ENCODE measurements at regions not wholly inside any gene's neighbourhood (a gene's known extent, or its start where the extent isn't known, plus 50 kb on each side); places are given as distances from the start of the nearest gene placed in this dataset.

GRCh38 chr6:186340-186965 is 105.8 kb upstream of the DUSP22 start:
- H3K9me3 Mint-ChIP-seq = no peaks in the 10 kb centered on the region
- peaks cover 3% of the 10 kb centered on the region for H3K27me3 Mint-ChIP-seq (ENCODE audit: insufficient read depth)
- H3K27ac Mint-ChIP-seq = no peak overlapping the region
- intact Hi-C loops (cut with micrococcal nuclease) = no loop called here
- H3K36me3 Mint-ChIP-seq (ENCODE audit: low read depth) = no peaks in the 10 kb centered on the region
- no peak overlapping the region for H3K4me3 Mint-ChIP-seq
- no peak for DNase-seq (ENCODE audit: low spot score)
- H3K4me1 Mint-ChIP-seq (ENCODE audit: low read depth) = peaks cover 47% of the 10 kb centered on the region

- H3K27me3 Mint-ChIP-seq (ENCODE audit: insufficient read depth) = peaks cover 3% of the 10 kb centered on the region
- H3K4me1 Mint-ChIP-seq (ENCODE audit: low read depth) = peaks cover 47% of the 10 kb centered on the region
- no peak for DNase-seq (ENCODE audit: low spot score)
- no peak overlapping the region for H3K4me3 Mint-ChIP-seq
- no peaks in the 10 kb centered on the region for H3K9me3 Mint-ChIP-seq
- no peak overlapping the region for H3K27ac Mint-ChIP-seq
- intact Hi-C loops (cut with micrococcal nuclease) = no loop called here
- no peaks in the 10 kb centered on the region for H3K36me3 Mint-ChIP-seq (ENCODE audit: low read depth)
Observed at GRCh38 chr6:187210-187861, 105.0 kb upstream of the DUSP22 start.

GRCh38 chr6:188821-189655 is 103.2 kb upstream of the DUSP22 start:
- H3K4me3 Mint-ChIP-seq = peak overlapping the region; percentile 48
- no peaks in the 10 kb centered on the region for H3K9me3 Mint-ChIP-seq
- peaks cover 52% of the 10 kb centered on the region for H3K4me1 Mint-ChIP-seq (ENCODE audit: low read depth)
- peak overlapping the region; percentile 76 for H3K27ac Mint-ChIP-seq
- no peaks in the 10 kb centered on the region for H3K36me3 Mint-ChIP-seq (ENCODE audit: low read depth)
- H3K27me3 Mint-ChIP-seq (ENCODE audit: insufficient read depth) = peaks cover 3% of the 10 kb centered on the region
- intact Hi-C loops (cut with micrococcal nuclease) = loop anchor here (1.0 to 2.0 kb wide), 17 partner anchors 20 to 1208 kb away; partner anchors contain the start of gene DUSP22
- DNase-seq (ENCODE audit: low spot score) = peak; percentile 77

GRCh38 chr6:189676-190075 is 102.6 kb upstream of the DUSP22 start:
- Mint-ChIP-seq H3K4me3 (peak overlapping the region; percentile 64), H3K27me3 (ENCODE audit: insufficient read depth) (no peaks in the 10 kb centered on the region)

GRCh38 chr6:190596-191395 is 101.5 kb upstream of the DUSP22 start:
- DNase-seq (ENCODE audit: low spot score) = no peak
- intact Hi-C loops (cut with micrococcal nuclease) = no loop called here

More at GRCh38 chr6:189676-190075, 102.6 kb upstream of the DUSP22 start:
- no peaks in the 10 kb centered on the region for H3K36me3 Mint-ChIP-seq (ENCODE audit: low read depth)
- H3K27ac Mint-ChIP-seq = peak overlapping the region; percentile 76
- no peaks in the 10 kb centered on the region for H3K9me3 Mint-ChIP-seq
- peaks cover 53% of the 10 kb centered on the region for H3K4me1 Mint-ChIP-seq (ENCODE audit: low read depth)
- no peak for DNase-seq (ENCODE audit: low spot score)
- intact Hi-C loops (cut with micrococcal nuclease) = loop anchor here (1.0 to 2.0 kb wide), 17 partner anchors 20 to 1207 kb away; partner anchors contain the start of gene DUSP22

GRCh38 chr6:191487-192312 is 100.6 kb upstream of the DUSP22 start:
- no peak for DNase-seq (ENCODE audit: low spot score)
- no peaks in the 10 kb centered on the region for H3K9me3 Mint-ChIP-seq
- intact Hi-C loops (cut with micrococcal nuclease) = no loop called here
- peaks cover 3% of the 10 kb centered on the region for H3K27me3 Mint-ChIP-seq (ENCODE audit: insufficient read depth)
- H3K4me1 Mint-ChIP-seq (ENCODE audit: low read depth) = peaks cover 73% of the 10 kb centered on the region
- H3K4me3 Mint-ChIP-seq = no peak overlapping the region
- peaks cover 5% of the 10 kb centered on the region for H3K36me3 Mint-ChIP-seq (ENCODE audit: low read depth)
- H3K27ac Mint-ChIP-seq = no peak overlapping the region

More at GRCh38 chr6:190596-191395, 101.5 kb upstream of the DUSP22 start:
- Mint-ChIP-seq H3K4me1 (ENCODE audit: low read depth) (peaks cover 64% of the 10 kb centered on the region), H3K4me3 (no peak overlapping the region), H3K27ac (peak overlapping the region; percentile 19), H3K36me3 (ENCODE audit: low read depth) (no peaks in the 10 kb centered on the region), H3K27me3 (ENCODE audit: insufficient read depth) (no peaks in the 10 kb centered on the region), H3K9me3 (no peaks in the 10 kb centered on the region)

GRCh38 chr6:192313-192664 is 100.0 kb upstream of the DUSP22 start:
- H3K4me1 Mint-ChIP-seq (ENCODE audit: low read depth) = peaks cover 75% of the 10 kb centered on the region
- H3K36me3 Mint-ChIP-seq (ENCODE audit: low read depth) = peaks cover 5% of the 10 kb centered on the region
- no peaks in the 10 kb centered on the region for H3K9me3 Mint-ChIP-seq
- no peak overlapping the region for H3K27ac Mint-ChIP-seq
- H3K4me3 Mint-ChIP-seq = no peak overlapping the region
- H3K27me3 Mint-ChIP-seq (ENCODE audit: insufficient read depth) = peaks cover 3% of the 10 kb centered on the region
- DNase-seq (ENCODE audit: low spot score) = no peak
- intact Hi-C loops (cut with micrococcal nuclease) = no loop called here

- peak overlapping the region; percentile 27 for H3K4me3 Mint-ChIP-seq
- no peaks in the 10 kb centered on the region for H3K9me3 Mint-ChIP-seq
- H3K27me3 Mint-ChIP-seq (ENCODE audit: insufficient read depth) = peaks cover 3% of the 10 kb centered on the region
- no peak for DNase-seq (ENCODE audit: low spot score)
- H3K4me1 Mint-ChIP-seq (ENCODE audit: low read depth) = peaks cover 75% of the 10 kb centered on the region
- peaks cover 5% of the 10 kb centered on the region for H3K36me3 Mint-ChIP-seq (ENCODE audit: low read depth)
- intact Hi-C loops (cut with micrococcal nuclease) = no loop called here
- H3K27ac Mint-ChIP-seq = peak overlapping the region; percentile 80
Observed at GRCh38 chr6:193180-193579, 99.1 kb upstream of the DUSP22 start.

GRCh38 chr6:193773-194310 is 98.4 kb upstream of the DUSP22 start:
- Mint-ChIP-seq H3K36me3 (ENCODE audit: low read depth) (peaks cover 5% of the 10 kb centered on the region), H3K27ac (peak overlapping the region; percentile 80), H3K4me3 (peak overlapping the region; percentile 31), H3K27me3 (ENCODE audit: insufficient read depth) (peaks cover 3% of the 10 kb centered on the region), H3K9me3 (no peaks in the 10 kb centered on the region), H3K4me1 (ENCODE audit: low read depth) (peaks cover 70% of the 10 kb centered on the region)
- DNase-seq (ENCODE audit: low spot score) = peak; percentile 15
- intact Hi-C loops (cut with micrococcal nuclease) = loop anchor here (1.0 kb wide), 3 partner anchors 58 to 296 kb away; no protein-coding TSS in a partner anchor

GRCh38 chr6:195861-196360 is 96.4 kb upstream of the DUSP22 start:
- DNase-seq (ENCODE audit: low spot score) = peak; percentile 43
- Mint-ChIP-seq H3K9me3 (no peaks in the 10 kb centered on the region), H3K4me1 (ENCODE audit: low read depth) (peaks cover 56% of the 10 kb centered on the region), H3K27me3 (ENCODE audit: insufficient read depth) (peaks cover 5% of the 10 kb centered on the region), H3K4me3 (no peak overlapping the region), H3K27ac (peak overlapping the region; percentile 24), H3K36me3 (ENCODE audit: low read depth) (peaks cover 8% of the 10 kb centered on the region)
- intact Hi-C loops (cut with micrococcal nuclease) = loop anchor here (1.0 kb wide), 4 partner anchors 13 to 40 kb away; no protein-coding TSS in a partner anchor

- Mint-ChIP-seq H3K27me3 (ENCODE audit: insufficient read depth) (peaks cover 5% of the 10 kb centered on the region), H3K36me3 (ENCODE audit: low read depth) (peaks cover 8% of the 10 kb centered on the region), H3K4me3 (no peak overlapping the region), H3K9me3 (no peaks in the 10 kb centered on the region), H3K27ac (peak overlapping the region; percentile 49), H3K4me1 (ENCODE audit: low read depth) (peaks cover 50% of the 10 kb centered on the region)
- intact Hi-C loops (cut with micrococcal nuclease) = loop anchor here (1.0 kb wide), 4 partner anchors 13 to 40 kb away; no protein-coding TSS in a partner anchor
- DNase-seq (ENCODE audit: low spot score) = no peak
Observed at GRCh38 chr6:196543-196942, 95.7 kb upstream of the DUSP22 start.

All from activated T-helper 1 cell treated with anti-CD3 and anti-CD28 coated beads, Interleukin-12 subunit alpha, Interleukin-12 subunit beta, Interleukin-2, Interleukin-4 antibody, amounts not matched to agents 30 ng/mL and 10 ng/mL and 1 ng/mL, durations not matched to agents 14 hours and 24 hours and 36 hours (primary cell).